HUES48 (cell line): ENCODE measurements at regions not wholly inside any gene's neighbourhood (a gene's known extent, or its start where the extent isn't known, plus 50 kb on each side); places are given as distances from the start of the nearest gene placed in this dataset.

Source experiments
- H3K27ac ChIP-seq: one replicate; pipeline ENCODE4 v1.7.0; 2013; ENCODE audit warnings: low read depth, low read length, inconsistent platforms
- H3K27me3 ChIP-seq: 2 replicates; pipeline ENCODE4 v1.6.1; 2013; ENCODE audit warnings: mild to moderate bottlenecking, low read length; ENCODE audit not compliant: control insufficient read depth, insufficient read depth
- H3K36me3 ChIP-seq: 2 replicates; pipeline ENCODE4 v1.6.1; 2013; ENCODE audit warnings: low read length; ENCODE audit not compliant: control insufficient read depth, insufficient read depth
- H3K4me1 ChIP-seq: 2 replicates; pipeline ENCODE4 v1.6.1; 2013; ENCODE audit warnings: mild to moderate bottlenecking, low read length; ENCODE audit not compliant: control insufficient read depth, insufficient read depth
- H3K4me3 ChIP-seq: 2 replicates; pipeline ENCODE4 v1.5.1; 2013; ENCODE audit warnings: mild to moderate bottlenecking, low read depth, low read length
- H3K9ac ChIP-seq: 2 replicates; pipeline ENCODE4 v1.6.1; 2013; ENCODE audit warnings: mild to moderate bottlenecking, low read depth, low read length, moderate library complexity
- H3K9me3 ChIP-seq: 2 replicates; pipeline ENCODE4 v1.6.1; 2013; ENCODE audit warnings: low read length; ENCODE audit not compliant: control insufficient read depth, insufficient read depth

DNA sequence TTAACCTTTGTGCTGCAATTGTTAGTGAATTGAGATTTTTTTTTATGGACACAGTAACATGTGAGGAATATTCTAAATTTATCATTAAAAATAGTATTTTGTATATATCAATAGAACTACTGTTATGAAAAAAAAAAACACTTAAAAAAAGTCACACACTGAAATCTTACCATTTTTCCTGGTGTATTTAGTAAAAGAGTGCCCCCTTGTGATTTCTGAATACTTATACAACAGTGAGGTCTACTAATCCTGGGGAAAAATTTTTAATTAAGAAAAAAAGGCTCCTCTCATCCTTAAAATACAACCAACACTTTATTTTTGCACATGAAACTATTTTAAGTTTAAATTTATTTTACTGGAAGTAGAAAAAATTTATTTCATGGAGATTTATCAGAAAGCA lies 56.4 kb upstream of the SPOCK3 start:
- Histone ChIP-seq H3K27ac (no peak overlapping the region), H3K36me3 (no peaks in the 10 kb centered on the region), H3K4me3 (no peak overlapping the region), H3K9me3 (no peaks in the 10 kb centered on the region), H3K4me1 (peaks cover 23% of the 10 kb centered on the region; the same call in 1 of the 2 replicates), H3K27me3 (no peaks in the 10 kb centered on the region), H3K9ac (no peak overlapping the region)

DNA sequence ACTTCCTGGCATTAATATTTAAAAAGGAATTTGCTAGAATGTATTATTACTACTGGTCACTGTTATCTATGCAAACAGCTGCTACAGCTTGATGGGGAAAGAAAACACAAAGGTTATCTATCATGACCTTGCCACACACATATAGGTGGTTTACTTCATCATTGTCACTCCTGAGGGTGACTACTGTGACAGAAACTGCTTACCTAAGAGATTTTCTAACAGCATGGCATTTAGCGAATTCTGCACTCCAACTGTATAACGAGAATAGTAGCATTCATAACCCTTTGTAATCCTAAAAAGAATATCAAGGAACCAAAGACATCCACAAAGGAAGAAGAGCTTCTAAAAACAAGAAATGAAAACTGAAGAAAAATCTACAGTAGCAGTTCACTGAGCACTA lies 74.6 kb upstream of the SPOCK3 start:
- H3K4me1 ChIP-seq, result no peaks in the 10 kb centered on the region
- no peaks in the 10 kb centered on the region for H3K9me3 ChIP-seq
- no peaks in the 10 kb centered on the region for H3K27me3 ChIP-seq
- H3K36me3 ChIP-seq, result no peaks in the 10 kb centered on the region
- H3K27ac ChIP-seq, result no peak overlapping the region
- H3K4me3 ChIP-seq, result no peak overlapping the region
- H3K9ac ChIP-seq, result no peak overlapping the region

DNA sequence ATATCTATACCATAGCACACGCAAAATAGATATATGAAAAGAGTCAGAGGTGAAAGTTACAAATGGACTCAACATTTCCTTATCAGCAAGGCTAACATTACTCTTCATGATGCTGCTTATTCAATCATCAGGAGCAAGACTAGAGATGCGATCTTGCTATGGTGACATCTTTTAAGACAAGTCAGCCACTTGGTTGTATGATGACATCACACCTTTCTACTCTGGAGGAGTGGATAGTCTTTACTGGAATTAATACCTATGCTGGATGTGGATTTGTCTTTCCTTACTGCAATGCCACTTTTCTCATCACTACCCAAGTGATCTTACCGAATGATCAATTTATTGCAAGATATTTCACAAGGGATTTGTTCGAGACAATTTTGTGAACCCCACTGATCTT lies 87.0 kb upstream of the SPOCK3 start:
- no peaks in the 10 kb centered on the region for H3K4me1 ChIP-seq
- H3K4me3 ChIP-seq, result no peak overlapping the region
- H3K27me3 ChIP-seq, result no peaks in the 10 kb centered on the region
- H3K36me3 ChIP-seq, result no peaks in the 10 kb centered on the region
- H3K9ac ChIP-seq, result no peak overlapping the region
- H3K27ac ChIP-seq, result no peak overlapping the region
- H3K9me3 ChIP-seq, result no peaks in the 10 kb centered on the region

DNA sequence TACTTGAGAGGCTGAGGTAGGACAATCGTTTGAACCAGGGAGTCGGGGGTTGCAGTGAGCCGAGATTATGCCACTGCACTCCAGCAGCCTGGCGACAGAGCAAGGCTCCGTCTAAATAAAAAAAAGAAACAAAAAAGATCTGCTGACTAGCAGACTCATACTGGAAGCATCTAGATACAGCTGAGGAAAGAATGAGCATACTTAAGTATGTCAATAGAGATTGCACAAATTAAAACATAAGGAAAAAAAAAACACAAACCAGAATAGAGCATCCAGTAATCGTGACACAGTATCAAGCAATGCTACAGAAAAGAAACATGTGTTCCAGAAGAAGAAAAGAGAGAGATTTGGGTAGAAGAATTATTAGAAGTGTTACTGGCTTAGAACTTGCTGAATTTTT lies 105.5 kb upstream of the SPOCK3 start:
- Histone ChIP-seq H3K9ac (no peak overlapping the region), H3K36me3 (no peaks in the 10 kb centered on the region), H3K4me1 (no peaks in the 10 kb centered on the region), H3K9me3 (no peaks in the 10 kb centered on the region; the same call in 1 of the 2 replicates), H3K4me3 (no peak overlapping the region), H3K27ac (no peak overlapping the region), H3K27me3 (no peaks in the 10 kb centered on the region)

DNA sequence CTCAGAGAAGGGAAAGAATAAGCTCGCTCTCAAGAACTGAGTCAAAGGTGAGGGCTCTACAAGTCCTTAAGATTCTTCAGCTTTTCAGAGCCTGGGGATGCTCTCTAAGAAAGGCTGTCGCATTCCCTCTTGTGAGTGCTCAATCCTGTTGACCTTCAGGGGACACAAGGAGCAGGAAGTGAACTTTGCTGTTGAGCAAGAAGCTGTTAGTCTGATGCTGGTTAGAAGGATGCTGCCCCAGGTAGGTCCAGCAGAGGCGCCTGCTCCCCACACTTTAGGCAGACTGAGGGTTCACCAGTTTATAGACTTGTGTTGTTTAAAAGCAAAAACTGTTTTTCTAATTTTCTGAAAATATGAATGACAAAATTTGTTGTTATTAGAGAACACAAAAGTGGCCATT lies 125.4 kb upstream of the SPOCK3 start:
- no peak overlapping the region for H3K27ac ChIP-seq
- H3K4me3 ChIP-seq, result no peak overlapping the region
- H3K9me3 ChIP-seq, result no peaks in the 10 kb centered on the region
- H3K4me1 ChIP-seq, result no peaks in the 10 kb centered on the region
- no peaks in the 10 kb centered on the region for H3K27me3 ChIP-seq
- H3K9ac ChIP-seq, result no peak overlapping the region
- no peaks in the 10 kb centered on the region for H3K36me3 ChIP-seq

DNA sequence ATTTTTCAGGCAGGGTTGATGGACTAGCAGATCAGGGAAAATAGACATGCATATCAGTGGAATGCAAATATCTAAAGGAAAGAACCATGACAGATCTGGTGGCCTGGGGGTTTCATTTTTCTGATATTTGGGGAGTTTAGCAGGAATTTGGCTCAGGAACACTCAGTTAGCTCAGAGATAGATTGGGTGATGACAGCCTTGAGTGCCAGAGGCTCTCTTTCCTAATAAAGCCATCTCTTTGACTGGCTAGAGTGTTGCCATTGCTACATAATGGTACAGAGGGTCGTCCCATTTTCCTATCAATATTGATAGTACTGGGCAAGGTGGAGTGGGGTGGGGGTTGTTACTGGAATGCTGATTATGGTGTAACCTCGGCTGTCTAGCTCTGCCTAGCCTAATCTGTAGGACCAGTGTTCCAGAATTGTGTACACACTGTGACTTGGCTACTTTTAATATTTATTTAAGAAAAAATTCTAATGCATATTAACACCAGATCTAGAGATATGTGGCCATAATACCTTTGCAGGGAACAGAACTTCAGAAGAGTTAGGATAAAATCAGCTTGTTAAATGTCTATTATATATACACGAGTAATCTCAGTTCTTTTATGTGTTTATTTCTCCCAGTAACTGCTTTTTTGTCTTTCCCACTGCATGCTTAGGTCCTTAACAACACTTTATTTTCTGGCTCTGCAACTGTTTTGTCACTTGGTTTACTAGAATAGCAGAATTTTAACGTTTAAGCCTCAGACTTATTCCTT lies 145.0 kb upstream of the SPOCK3 start:
- H3K36me3 ChIP-seq, result no peaks in the 10 kb centered on the region
- H3K4me3 ChIP-seq, result no peak overlapping the region
- H3K27me3 ChIP-seq, result no peaks in the 10 kb centered on the region
- no peaks in the 10 kb centered on the region for H3K9me3 ChIP-seq
- H3K27ac ChIP-seq, result no peak overlapping the region
- H3K9ac ChIP-seq, result no peak overlapping the region
- H3K4me1 ChIP-seq, result no peaks in the 10 kb centered on the region

DNA sequence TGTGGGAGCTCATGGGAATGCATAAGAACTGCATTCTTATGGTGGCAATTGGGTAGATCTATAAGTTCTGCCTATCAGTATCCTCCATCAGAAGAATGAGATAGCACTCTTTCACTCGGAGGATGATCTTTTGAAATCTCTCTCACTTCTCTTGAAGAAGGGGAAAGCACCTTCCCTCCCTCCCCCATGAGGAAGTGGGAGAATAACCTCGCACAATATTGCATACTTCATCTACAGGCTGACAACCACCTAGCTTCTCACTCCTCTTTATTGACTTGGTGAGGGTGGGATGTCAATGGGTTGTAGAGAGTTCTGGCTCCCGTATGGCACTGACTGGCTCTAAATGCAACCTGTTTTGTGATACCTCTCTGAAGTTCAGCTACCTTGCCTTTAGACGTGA lies 146.7 kb upstream of the SPOCK3 start:
- Histone ChIP-seq H3K36me3 (no peaks in the 10 kb centered on the region), H3K4me3 (no peak overlapping the region), H3K27me3 (no peaks in the 10 kb centered on the region), H3K27ac (no peak overlapping the region), H3K9me3 (no peaks in the 10 kb centered on the region), H3K9ac (no peak overlapping the region), H3K4me1 (no peaks in the 10 kb centered on the region)

DNA sequence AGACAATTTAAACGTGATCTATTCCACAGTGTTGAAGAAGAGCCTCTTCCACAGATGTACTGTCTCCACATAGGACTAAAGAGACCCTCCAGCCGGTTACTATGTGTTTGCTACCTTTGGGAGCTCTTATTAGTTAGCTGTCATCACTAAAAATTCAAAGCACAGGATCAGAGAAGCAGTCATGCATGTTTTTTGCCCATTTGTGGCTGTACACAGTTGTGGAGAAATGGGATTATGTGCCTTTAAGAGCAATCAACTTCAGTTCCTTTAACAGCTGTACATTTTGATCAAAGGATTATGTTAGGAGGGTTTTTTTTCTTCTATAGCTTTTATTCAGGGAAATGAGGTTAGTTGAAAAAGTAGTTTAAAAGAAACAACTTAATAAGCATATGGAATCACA lies 149.0 kb upstream of the SPOCK3 start:
- no peaks in the 10 kb centered on the region for H3K27me3 ChIP-seq
- H3K9ac ChIP-seq, result no peak overlapping the region
- H3K4me1 ChIP-seq, result no peaks in the 10 kb centered on the region
- H3K9me3 ChIP-seq, result no peaks in the 10 kb centered on the region
- no peaks in the 10 kb centered on the region for H3K36me3 ChIP-seq
- no peak overlapping the region for H3K4me3 ChIP-seq
- H3K27ac ChIP-seq, result no peak overlapping the region

DNA sequence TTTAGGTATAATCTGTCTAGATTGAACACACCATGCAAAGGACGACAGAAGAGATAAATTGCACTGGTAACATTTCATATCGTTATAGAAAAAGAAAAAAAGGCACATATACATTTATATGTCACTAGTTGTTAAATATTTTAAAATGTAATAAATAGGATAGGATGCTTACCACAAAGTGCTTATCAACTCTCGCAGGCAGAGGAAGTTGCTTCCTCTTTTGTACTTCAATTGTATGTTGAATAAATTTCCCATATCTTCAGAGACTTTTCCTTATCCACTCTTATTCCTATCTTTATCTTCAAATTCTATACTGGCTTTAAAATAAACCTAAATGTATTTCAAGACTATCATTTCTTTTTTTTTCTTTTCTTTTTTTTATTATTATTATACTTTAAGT lies 163.3 kb upstream of the SPOCK3 start:
- no peaks in the 10 kb centered on the region for H3K9me3 ChIP-seq
- no peak overlapping the region for H3K4me3 ChIP-seq
- H3K27me3 ChIP-seq, result no peaks in the 10 kb centered on the region
- H3K4me1 ChIP-seq, result peaks cover 3% of the 10 kb centered on the region; the same call in 1 of the 2 replicates
- no peak overlapping the region for H3K9ac ChIP-seq
- no peaks in the 10 kb centered on the region for H3K36me3 ChIP-seq
- no peak overlapping the region for H3K27ac ChIP-seq

DNA sequence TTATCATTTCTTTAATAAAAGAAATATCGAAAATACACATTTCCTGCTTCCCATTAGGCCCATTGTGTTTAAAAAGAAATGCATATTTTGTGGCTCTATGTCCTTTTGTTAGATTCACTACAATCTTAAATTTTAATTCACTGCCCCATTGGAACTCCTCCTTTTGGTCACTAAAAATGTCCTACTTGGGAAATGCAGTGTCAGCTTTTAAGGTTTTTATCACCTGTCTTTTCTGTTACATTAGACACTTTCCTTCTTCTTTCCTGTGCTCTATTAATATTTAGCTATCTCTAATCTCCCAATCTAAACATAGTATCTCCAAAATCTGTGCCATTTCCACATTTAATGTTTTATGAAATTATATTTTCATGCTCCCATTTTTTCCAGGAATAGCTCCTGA lies 164.9 kb upstream of the SPOCK3 start:
- Histone ChIP-seq H3K27me3 (no peaks in the 10 kb centered on the region), H3K9ac (no peak overlapping the region), H3K36me3 (no peaks in the 10 kb centered on the region), H3K4me1 (peaks cover 3% of the 10 kb centered on the region; the same call in 1 of the 2 replicates), H3K4me3 (no peak overlapping the region), H3K9me3 (no peaks in the 10 kb centered on the region), H3K27ac (no peak overlapping the region)

DNA sequence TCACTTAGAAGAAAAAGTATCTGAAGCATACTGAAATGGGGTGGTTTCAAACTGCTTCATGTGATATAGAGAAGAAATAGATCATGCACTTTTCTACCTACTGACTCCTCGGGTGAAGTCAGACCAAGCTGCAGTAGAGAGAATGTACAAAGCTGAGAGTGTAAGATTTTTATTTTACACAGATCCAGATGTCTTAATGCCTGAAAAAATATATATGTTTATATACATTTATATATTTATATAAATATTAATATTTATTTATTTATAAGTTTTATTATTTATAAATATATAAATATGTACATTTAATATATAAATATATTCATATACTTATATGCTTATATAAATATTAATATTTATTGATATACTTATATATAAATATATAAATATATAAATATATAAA lies 171.9 kb upstream of the SPOCK3 start:
- peaks cover 3% of the 10 kb centered on the region; the same call in 1 of the 2 replicates for H3K4me1 ChIP-seq
- no peak overlapping the region for H3K9ac ChIP-seq
- no peaks in the 10 kb centered on the region for H3K36me3 ChIP-seq
- no peak overlapping the region for H3K27ac ChIP-seq
- H3K9me3 ChIP-seq, result no peaks in the 10 kb centered on the region
- no peaks in the 10 kb centered on the region for H3K27me3 ChIP-seq
- H3K4me3 ChIP-seq, result no peak overlapping the region
